ENCODE measurements at regions not wholly inside any gene's neighbourhood (a gene's known extent, or its start where the extent isn't known, plus 50 kb on each side); places are given as distances from the start of the nearest gene placed in this dataset.

DNA sequence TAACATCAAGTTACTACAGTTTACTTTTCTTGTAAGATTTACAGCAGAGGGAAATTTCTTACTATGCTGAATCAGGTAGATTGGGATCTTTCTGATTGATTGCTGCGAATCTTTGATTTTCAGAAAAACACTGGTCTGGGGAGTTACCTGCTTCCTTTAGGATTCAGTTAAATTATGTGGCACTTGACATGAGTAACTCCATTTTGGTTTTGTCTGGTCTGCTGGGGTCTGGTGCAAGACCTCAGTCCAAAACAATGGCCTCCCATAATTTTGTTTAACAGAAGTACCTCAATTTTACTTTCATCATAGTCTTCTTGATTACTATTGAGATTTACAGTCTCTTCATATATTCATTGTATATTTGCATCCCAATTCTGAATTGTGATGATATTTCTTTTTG lies 775.5 kb downstream of the TRIB2 start (continued):
- no peak for TF ChIP-seq POLR2AphosphoS5 (IDR thresholded peaks at IDR 0.05; ENCODE audit: low read depth, low read length)
- no peak for TF ChIP-seq NANOG (IDR thresholded peaks at IDR 0.05; ENCODE audit: insufficient read depth, low read depth, low read length, poor library complexity, severe bottlenecking)
- TF ChIP-seq, protein P1, sequence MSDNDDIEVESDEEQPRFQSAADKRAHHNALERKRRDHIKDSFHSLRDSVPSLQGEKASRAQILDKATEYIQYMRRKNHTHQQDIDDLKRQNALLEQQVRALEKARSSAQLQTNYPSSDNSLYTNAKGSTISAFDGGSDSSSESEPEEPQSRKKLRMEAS (IDR thresholded peaks at IDR 0.05), result no peak

All from H1 (cell line).